ENCODE measurements at regions not wholly inside any gene's neighbourhood (a gene's known extent, or its start where the extent isn't known, plus 50 kb on each side); places are given as distances from the start of the nearest gene placed in this dataset.
"Not testable (repeated sequence)": the region's sequence is repeated elsewhere in the genome, so short reads cannot be mapped to it uniquely, and the experiment has no call there.

DNA sequence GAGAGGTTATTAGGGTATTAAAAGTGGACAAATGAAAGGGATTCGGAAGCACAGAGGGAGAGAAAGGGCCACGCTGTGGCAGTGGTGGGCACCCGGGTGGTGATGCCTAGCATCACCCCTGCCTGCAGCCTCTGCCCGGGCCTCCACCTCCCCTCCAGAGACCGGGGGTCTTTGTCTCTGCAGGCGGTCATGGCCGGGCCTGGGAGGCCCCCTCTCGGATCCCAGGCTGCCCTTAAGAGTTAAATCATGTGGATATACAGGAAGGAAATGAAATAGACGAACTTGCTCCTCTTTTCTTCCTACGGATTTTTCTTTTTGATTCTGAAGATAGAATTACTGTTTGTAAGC is 319.6 kb downstream of the ZNF536 start:
- no peak for DNase-seq

GRCh38 chr19:30690935-30691818 is 319.0 kb downstream of the ZNF536 start:
- DNase-seq, result no peak

DNA sequence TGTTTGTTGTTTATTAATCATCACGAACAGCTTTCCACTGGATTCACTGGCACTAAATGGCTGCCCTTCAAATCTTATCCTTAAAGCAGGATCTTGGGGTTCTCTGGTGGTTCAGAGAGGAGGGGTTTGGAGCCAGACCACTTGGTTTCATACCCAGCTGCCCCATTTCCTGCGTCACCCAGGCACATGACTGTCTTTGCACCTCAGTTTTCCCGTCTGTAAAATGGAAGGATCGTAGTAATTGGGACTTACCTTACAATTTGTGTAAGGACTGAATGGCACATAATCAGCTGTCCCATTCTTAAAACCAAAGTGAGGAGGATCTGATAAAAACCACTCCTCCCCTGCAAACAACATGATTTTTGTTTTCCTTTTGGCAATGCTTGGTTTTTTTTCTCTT is 318.3 kb downstream of the ZNF536 start:
- no peak for DNase-seq

- no peak for DNase-seq
These were observed 317.3 kb downstream of the ZNF536 start for GRCh38 chr19:30689474-30689873.

DNA sequence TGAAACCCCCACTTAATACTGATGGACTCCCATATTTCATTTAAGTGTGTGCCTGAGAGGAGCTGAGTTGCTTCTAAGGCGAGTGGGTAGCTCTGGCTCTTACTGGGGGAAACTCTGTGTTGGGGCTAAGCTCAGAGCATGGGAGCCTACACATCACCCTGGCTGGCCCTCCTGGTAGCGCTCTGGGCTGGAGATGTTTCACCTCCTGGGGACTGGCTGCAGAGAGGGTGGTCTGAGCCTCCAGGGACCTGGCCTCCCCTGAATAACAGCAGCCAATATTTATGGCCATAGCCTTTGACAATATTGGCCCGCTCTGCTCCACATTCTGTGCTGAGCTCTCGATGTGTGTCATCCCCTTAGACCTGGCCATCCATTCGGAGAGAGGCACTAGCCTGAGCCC is 316.5 kb downstream of the ZNF536 start:
- no peak for DNase-seq

- no peak for DNase-seq
These were observed 314.8 kb downstream of the ZNF536 start for GRCh38 chr19:30686826-30687566.

GRCh38 chr19:30686176-30686820 is 314.1 kb downstream of the ZNF536 start:
- no peak for DNase-seq

DNA sequence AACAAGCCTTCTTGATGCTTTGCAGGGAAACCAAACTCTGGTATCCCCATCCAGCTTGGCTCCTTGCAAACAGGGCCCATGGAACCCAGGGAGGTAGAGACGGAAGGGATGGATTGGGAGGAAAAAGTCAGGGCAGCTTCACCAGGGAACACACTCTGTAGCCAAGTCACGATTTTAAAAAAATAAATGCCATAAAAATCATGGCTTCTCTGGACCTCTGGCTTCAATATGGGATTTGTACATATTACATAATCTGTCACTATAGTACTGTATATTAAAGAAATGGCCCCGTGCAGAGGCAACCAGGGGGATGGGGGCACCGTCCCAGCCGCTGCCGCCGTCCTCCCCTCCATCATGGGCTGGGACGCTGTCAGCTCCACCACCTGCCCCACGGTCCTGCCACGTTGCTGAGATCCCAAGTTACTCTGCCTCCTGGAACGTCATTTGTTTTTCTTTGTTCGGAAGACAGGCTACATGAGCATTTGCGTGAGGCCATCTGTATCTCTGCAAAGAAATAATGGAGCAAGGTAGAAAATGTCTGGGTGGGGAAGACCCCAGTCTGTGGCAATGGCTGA is 313.3 kb downstream of the ZNF536 start:
- DNase-seq, result no peak

GRCh38 chr19:30684613-30685012 is 312.4 kb downstream of the ZNF536 start:
- DNase-seq, result no peak

GRCh38 chr19:30682999-30683536 is 310.9 kb downstream of the ZNF536 start:
- peak; percentile 51 for DNase-seq

DNA sequence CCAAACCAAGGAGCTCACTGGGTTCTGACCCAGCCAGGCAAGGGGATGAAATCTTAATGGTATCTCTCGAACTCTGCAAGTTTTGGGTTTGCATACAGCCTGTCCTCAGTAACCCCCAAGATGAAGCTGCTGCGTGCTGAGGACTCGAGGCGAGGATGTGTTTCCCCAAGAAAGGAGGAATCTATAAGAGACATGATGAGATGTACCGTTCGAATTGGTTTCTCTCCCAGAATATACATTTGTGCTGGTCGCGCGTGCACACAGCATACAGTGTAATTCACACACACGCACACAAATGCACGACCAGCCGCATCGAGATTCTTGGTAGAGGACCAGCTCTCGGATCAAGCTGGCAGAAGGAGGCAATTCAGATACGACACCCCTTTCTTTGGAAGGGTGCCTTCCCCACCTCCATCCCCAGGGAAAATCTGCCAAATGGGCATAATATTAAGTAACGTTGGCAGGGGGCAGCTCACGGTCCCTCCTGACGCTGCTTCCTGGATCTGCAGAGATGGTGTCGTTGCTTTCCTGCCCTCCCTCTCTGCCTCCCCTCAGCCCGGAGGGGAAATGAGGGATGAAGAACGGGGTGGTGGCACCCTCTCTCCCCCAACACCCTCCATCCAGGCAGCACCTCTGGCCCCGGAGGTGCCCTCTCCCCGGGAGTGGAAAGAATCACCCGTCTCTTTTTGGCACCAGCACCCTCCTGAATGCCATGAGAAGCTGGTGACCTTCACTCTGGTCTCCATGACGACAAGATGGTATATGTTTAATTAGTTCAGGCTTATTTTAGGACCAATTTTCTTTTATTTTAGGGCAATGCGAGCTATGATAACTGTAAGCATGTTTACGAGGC is 310.2 kb downstream of the ZNF536 start:
- DNase-seq, result no peak

GRCh38 chr19:30681162-30682100 is 309.2 kb downstream of the ZNF536 start:
- DNase-seq, result no peak

- not testable (repeated sequence) for DNase-seq
These were observed 308.2 kb downstream of the ZNF536 start for GRCh38 chr19:30680399-30680798.

GRCh38 chr19:30679789-30680188 is 307.6 kb downstream of the ZNF536 start:
- DNase-seq, result no peak

GRCh38 chr19:30679153-30679702 is 307.0 kb downstream of the ZNF536 start:
- no peak for DNase-seq

DNA sequence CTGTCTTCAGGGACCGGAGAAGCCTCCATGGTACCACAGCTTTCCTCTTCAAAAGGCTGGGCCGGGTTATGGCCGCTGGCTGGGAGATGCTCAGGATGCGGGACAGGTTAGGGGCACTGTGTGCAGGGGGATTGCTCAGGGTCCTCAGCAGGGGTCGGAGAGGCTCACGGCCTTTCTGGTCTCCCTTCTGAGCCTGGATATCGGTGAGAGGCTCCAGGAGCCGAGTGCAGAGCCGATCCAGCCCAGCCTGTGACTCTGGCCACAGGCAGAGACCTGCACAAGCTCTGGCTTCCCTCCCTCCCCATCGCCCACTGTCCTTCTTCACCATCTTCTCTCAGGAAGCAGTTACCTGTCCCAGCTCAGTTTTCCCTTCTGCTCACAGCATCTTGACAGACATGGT is 306.0 kb downstream of the ZNF536 start:
- no peak for DNase-seq

- DNase-seq, result no peak
These were observed 305.5 kb downstream of the ZNF536 start for GRCh38 chr19:30677702-30678101.

DNA sequence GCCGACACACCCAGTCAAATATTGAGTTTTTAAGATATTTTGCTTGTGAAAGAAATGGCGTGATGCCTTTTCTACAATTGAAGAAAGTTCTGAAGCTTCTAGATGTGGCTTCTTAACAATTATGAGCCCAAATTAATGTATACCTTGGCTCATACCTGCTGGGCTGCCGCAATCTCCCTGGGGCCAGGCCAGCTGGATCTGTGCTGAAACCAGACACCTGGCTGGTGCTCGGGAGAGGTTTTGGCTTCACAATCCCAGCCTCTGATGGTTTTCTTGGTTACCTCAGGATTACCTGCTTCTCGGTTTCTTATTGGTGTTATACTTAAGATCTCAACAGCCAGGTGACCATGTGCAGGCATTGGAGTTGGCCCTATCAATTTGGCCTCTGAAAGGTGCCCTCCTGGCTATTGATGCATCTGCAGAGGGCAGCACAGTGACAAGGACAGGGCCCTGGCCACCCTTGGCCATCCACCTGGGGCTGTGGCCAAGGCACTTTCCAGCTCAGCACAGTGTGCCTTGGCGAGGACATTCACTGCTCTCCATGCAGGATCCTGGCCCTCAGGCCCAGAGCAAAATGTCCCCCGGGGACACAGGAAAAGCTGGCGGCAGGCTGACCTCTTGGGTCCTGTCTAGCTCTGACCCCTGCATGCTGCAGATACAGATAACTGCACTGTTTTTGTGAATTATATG is 305.0 kb downstream of the ZNF536 start:
- no peak for DNase-seq

GRCh38 chr19:30675086-30675485 is 302.9 kb downstream of the ZNF536 start:
- DNase-seq, result no peak

- DNase-seq, result no peak
These were observed 302.5 kb downstream of the ZNF536 start for GRCh38 chr19:30674656-30675055.

Data from CD4-positive, alpha-beta T cell treated with Interleukin-6 for 4 hours (primary cell).